ENCODE measurements at regions not wholly inside any gene's neighbourhood (a gene's known extent, or its start where the extent isn't known, plus 50 kb on each side); places are given as distances from the start of the nearest gene placed in this dataset.

- no peak overlapping the region for H3K9ac ChIP-seq (ENCODE audit: low read depth, low read length)
- H3K4me3 ChIP-seq (ENCODE audit: low read length): no peak overlapping the region
- no peaks in the 10 kb centered on the region for H3K36me3 ChIP-seq (ENCODE audit: insufficient read depth, low read length)
- no peaks in the 10 kb centered on the region for H3K9me3 ChIP-seq (replicated peaks; ENCODE audit: low read length)
- no peak overlapping the region for H3K4me2 ChIP-seq (ENCODE audit: low read length)
- H3K4me1 ChIP-seq (ENCODE audit: control insufficient read depth, insufficient read depth, low read length): peaks cover 3% of the 10 kb centered on the region
- H3K27me3 ChIP-seq (ENCODE audit: control insufficient read depth, insufficient read depth, low read length): no peaks in the 10 kb centered on the region
Observed at GRCh38 chr12:85644508-85644907, 191.7 kb downstream of the RASSF9 start.

GRCh38 chr12:85653731-85654455, 182.3 kb downstream of the RASSF9 start:
- Histone ChIP-seq H3K4me2 (ENCODE audit: low read length) (no peak overlapping the region), H3K4me3 (ENCODE audit: low read length) (no peak overlapping the region), H3K9ac (ENCODE audit: low read depth, low read length) (no peak overlapping the region), H3K4me1 (ENCODE audit: control insufficient read depth, insufficient read depth, low read length) (no peaks in the 10 kb centered on the region), H3K36me3 (ENCODE audit: insufficient read depth, low read length) (no peaks in the 10 kb centered on the region), H3K27me3 (ENCODE audit: control insufficient read depth, insufficient read depth, low read length) (no peaks in the 10 kb centered on the region), H3K9me3 (replicated peaks; ENCODE audit: low read length) (no peaks in the 10 kb centered on the region)

DNA sequence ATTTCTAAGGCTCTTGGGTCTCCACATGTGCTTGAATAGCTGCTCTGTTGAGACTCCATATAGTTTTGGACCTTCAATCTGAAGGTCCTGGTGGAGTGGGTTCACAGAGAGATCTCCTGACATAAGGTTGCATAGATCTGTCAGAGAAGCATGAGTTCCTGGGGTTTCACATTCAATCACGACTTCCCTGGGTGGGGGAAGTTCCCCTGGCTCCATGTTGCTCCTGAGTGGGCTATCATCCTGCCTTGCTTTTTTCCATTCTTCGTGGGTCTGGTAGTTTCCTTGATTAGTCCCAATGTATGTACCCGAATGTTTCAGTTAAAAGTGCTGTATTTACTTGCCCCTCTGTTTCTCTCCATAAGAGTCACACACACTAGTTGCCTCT, 181.8 kb downstream of the RASSF9 start:
- Histone ChIP-seq H3K4me3 (ENCODE audit: low read length) (no peak overlapping the region), H3K27me3 (ENCODE audit: control insufficient read depth, insufficient read depth, low read length) (no peaks in the 10 kb centered on the region), H3K36me3 (ENCODE audit: insufficient read depth, low read length) (no peaks in the 10 kb centered on the region), H3K9me3 (replicated peaks; ENCODE audit: low read length) (no peaks in the 10 kb centered on the region), H3K4me2 (ENCODE audit: low read length) (no peak overlapping the region), H3K4me1 (ENCODE audit: control insufficient read depth, insufficient read depth, low read length) (no peaks in the 10 kb centered on the region), H3K9ac (ENCODE audit: low read depth, low read length) (no peak overlapping the region)

DNA sequence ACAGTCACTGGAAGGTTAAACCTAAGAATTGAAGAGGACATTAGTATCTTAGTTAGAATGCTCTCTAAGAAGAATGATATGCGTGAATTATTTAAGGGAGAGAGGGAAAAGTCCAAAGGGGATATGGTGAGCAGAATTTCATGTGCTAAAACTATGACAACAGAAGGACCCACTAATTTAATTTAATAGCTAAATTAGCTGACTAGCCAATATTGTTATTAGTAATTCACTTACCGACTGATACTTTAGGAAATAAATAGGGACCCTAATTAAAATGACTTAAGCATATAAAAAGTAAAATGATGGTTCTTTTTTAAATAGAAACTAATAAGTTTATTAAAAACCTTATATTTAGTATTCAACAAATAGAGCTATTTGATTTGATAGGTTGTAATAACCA, 179.6 kb downstream of the RASSF9 start:
- no peak overlapping the region for H3K4me2 ChIP-seq (ENCODE audit: low read length)
- no peaks in the 10 kb centered on the region for H3K36me3 ChIP-seq (ENCODE audit: insufficient read depth, low read length)
- H3K4me3 ChIP-seq (ENCODE audit: low read length): no peak overlapping the region
- H3K27me3 ChIP-seq (ENCODE audit: control insufficient read depth, insufficient read depth, low read length): no peaks in the 10 kb centered on the region
- no peak overlapping the region for H3K9ac ChIP-seq (ENCODE audit: low read depth, low read length)
- no peaks in the 10 kb centered on the region for H3K9me3 ChIP-seq (replicated peaks; ENCODE audit: low read length)
- no peaks in the 10 kb centered on the region for H3K4me1 ChIP-seq (ENCODE audit: control insufficient read depth, insufficient read depth, low read length)

DNA sequence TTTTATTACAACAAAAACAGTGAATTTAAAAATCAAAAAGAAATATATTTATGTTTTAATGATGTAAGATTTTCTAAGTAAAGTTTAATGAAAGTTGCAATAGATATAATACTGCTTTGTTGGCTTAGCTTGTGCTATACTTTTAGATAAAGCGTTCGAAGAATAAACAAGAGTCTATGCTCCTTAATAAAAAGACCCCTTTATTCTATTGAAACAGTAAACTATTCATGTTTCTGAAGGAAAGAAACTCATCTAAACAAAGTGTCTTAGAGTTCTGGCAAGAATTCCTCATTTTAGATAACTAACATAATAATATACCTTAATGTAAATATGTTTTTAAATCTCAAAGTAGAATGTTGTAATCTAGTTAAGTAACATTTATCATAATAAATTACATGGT, 179.0 kb downstream of the RASSF9 start:
- Histone ChIP-seq H3K36me3 (ENCODE audit: insufficient read depth, low read length) (no peaks in the 10 kb centered on the region), H3K9me3 (replicated peaks; ENCODE audit: low read length) (no peaks in the 10 kb centered on the region), H3K4me2 (ENCODE audit: low read length) (no peak overlapping the region), H3K4me1 (ENCODE audit: control insufficient read depth, insufficient read depth, low read length) (no peaks in the 10 kb centered on the region), H3K9ac (ENCODE audit: low read depth, low read length) (no peak overlapping the region), H3K27me3 (ENCODE audit: control insufficient read depth, insufficient read depth, low read length) (no peaks in the 10 kb centered on the region), H3K4me3 (ENCODE audit: low read length) (no peak overlapping the region)

DNA sequence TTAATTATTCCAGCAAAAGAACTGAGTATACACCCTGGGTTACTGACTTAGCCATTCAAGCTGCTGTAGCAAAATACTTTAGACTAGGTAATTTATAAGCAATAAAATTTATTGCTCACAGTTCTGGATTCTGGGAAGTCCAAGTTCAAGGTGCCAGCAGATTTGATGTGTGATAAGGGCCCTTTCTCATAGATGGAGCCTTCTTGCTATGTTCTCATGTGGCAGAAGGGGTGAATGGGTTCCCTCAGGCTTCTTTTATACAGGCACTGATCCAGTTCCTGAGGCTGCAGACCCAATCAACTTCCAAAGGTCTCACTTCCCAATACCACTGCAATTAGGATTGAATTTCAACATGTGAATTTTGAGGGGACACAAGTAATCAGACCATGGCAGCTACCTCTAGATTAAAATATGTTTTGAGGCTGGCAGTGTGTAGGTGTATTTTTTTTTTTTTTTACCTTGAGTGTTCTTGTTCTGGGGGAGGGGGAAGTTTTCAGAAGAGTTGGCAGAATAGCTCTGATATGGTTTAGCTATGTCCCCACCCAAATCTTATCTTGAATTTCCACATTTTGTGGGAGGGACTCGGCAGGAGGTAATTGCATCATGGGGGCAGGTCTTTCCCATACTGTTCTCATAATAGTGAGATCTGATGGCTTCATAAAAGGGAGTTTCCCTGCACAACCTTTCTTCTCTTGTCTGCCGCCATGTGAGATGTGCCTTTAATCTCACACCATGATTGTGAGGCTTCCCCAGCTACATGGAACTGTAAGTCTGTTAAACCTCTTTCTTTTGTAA, 178.2 kb downstream of the RASSF9 start:
- H3K36me3 ChIP-seq (ENCODE audit: insufficient read depth, low read length): no peaks in the 10 kb centered on the region
- H3K9ac ChIP-seq (ENCODE audit: low read depth, low read length): no peak overlapping the region
- no peak overlapping the region for H3K4me3 ChIP-seq (ENCODE audit: low read length)
- no peaks in the 10 kb centered on the region for H3K27me3 ChIP-seq (ENCODE audit: control insufficient read depth, insufficient read depth, low read length)
- H3K4me1 ChIP-seq (ENCODE audit: control insufficient read depth, insufficient read depth, low read length): no peaks in the 10 kb centered on the region
- H3K4me2 ChIP-seq (ENCODE audit: low read length): no peak overlapping the region
- H3K9me3 ChIP-seq (replicated peaks; ENCODE audit: low read length): no peaks in the 10 kb centered on the region

DNA sequence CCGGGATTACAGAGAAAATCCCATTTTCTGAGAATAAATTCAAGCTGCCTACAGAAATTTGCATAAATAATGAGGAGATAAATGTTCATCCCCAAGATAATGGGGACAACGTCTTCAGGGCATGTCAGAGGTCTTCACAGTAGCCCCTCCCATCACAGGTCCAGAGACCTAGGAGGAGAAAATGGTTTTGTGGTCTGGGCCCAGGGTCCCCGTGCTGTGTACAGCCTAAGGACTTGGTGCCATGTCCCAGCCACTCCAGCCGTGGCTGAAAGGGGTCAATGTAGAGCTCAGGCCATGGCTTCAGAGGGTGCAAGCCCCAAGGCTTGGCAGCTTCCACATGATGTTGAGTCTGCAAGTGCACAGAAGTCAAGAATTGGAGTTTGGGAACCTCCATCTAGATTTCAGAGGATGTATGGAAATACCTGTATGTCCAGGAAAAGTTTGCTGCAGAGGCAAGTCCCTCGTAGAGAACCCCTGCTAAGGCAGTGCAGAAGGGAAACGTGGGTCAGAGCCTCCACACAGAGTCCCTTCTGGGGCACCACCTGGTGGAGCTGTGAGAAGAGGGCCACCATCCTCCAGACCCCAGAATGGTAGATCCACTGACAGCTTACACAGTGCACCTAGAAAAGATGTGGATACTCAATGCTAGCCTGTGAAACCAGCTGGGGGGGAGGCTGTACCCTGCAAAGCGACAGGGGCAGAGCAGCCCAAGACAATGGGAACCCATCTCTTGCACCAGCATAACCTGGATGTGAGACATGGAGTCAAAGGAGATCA, 176.3 kb downstream of the RASSF9 start:
- Histone ChIP-seq H3K27me3 (ENCODE audit: control insufficient read depth, insufficient read depth, low read length) (no peaks in the 10 kb centered on the region), H3K9me3 (replicated peaks; ENCODE audit: low read length) (no peaks in the 10 kb centered on the region), H3K4me1 (ENCODE audit: control insufficient read depth, insufficient read depth, low read length) (no peaks in the 10 kb centered on the region), H3K4me2 (ENCODE audit: low read length) (no peak overlapping the region), H3K4me3 (ENCODE audit: low read length) (no peak overlapping the region), H3K36me3 (ENCODE audit: insufficient read depth, low read length) (no peaks in the 10 kb centered on the region), H3K9ac (ENCODE audit: low read depth, low read length) (no peak overlapping the region)

- Histone ChIP-seq H3K36me3 (ENCODE audit: insufficient read depth, low read length) (no peaks in the 10 kb centered on the region), H3K4me3 (ENCODE audit: low read length) (no peak overlapping the region), H3K4me2 (ENCODE audit: low read length) (no peak overlapping the region), H3K4me1 (ENCODE audit: control insufficient read depth, insufficient read depth, low read length) (no peaks in the 10 kb centered on the region), H3K9ac (ENCODE audit: low read depth, low read length) (no peak overlapping the region), H3K9me3 (replicated peaks; ENCODE audit: low read length) (no peaks in the 10 kb centered on the region), H3K27me3 (ENCODE audit: control insufficient read depth, insufficient read depth, low read length) (no peaks in the 10 kb centered on the region)
Observed at GRCh38 chr12:85661461-85662206, 174.6 kb downstream of the RASSF9 start.

- H3K27me3 ChIP-seq (ENCODE audit: control insufficient read depth, insufficient read depth, low read length): no peaks in the 10 kb centered on the region
- no peaks in the 10 kb centered on the region for H3K9me3 ChIP-seq (replicated peaks; ENCODE audit: low read length)
- H3K9ac ChIP-seq (ENCODE audit: low read depth, low read length): no peak overlapping the region
- H3K4me2 ChIP-seq (ENCODE audit: low read length): no peak overlapping the region
- no peaks in the 10 kb centered on the region for H3K4me1 ChIP-seq (ENCODE audit: control insufficient read depth, insufficient read depth, low read length)
- H3K4me3 ChIP-seq (ENCODE audit: low read length): no peak overlapping the region
- no peaks in the 10 kb centered on the region for H3K36me3 ChIP-seq (ENCODE audit: insufficient read depth, low read length)
Observed at GRCh38 chr12:85662207-85662602, 174.0 kb downstream of the RASSF9 start.

DNA sequence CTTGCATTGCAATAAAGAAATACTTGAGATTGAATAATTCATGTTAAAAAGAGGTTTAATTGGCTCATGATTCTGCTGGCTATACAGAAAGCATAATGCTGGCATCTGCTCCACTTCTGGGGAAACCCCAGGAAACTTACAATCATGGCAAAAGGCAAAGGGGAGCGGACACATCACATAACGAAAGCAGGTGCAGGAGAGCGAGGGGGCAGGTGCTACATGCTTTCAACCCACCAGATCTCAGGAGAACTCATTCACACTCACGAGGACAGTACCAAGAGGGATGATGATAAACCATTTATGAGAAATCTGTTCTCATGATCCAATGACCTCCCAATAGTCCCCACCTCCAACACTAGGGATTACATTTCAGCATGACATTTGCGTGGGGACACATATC, 172.6 kb downstream of the RASSF9 start:
- no peaks in the 10 kb centered on the region for H3K4me1 ChIP-seq (ENCODE audit: control insufficient read depth, insufficient read depth, low read length)

DNA sequence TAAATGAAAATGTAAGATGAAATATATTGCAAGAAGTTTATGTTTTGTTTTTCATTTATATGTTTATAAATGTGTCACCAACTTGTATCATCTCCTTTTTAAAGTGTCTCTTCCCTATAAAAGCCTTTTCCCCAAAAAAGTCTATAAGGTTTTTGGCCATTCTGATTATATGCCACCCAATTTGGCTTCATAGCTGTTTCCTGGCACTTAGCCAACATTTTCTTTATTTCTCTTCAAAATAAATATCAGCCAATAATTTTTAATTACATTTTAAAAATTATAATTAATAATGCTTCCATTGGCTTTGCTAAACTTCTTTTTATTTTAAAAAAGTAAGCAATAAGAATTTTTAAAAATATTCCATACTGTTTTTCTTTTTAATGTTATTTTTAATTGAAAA, 171.8 kb downstream of the RASSF9 start:
- H3K27me3 ChIP-seq (ENCODE audit: control insufficient read depth, insufficient read depth, low read length): no peaks in the 10 kb centered on the region
- no peaks in the 10 kb centered on the region for H3K4me1 ChIP-seq (ENCODE audit: control insufficient read depth, insufficient read depth, low read length)
- H3K9ac ChIP-seq (ENCODE audit: low read depth, low read length): no peak overlapping the region
- no peaks in the 10 kb centered on the region for H3K9me3 ChIP-seq (replicated peaks; ENCODE audit: low read length)
- H3K36me3 ChIP-seq (ENCODE audit: insufficient read depth, low read length): no peaks in the 10 kb centered on the region
- H3K4me3 ChIP-seq (ENCODE audit: low read length): no peak overlapping the region
- no peak overlapping the region for H3K4me2 ChIP-seq (ENCODE audit: low read length)

More for the DNA sequence above, 172.6 kb downstream of the RASSF9 start:
- H3K9ac ChIP-seq (ENCODE audit: low read depth, low read length): no peak overlapping the region
- H3K9me3 ChIP-seq (replicated peaks; ENCODE audit: low read length): no peaks in the 10 kb centered on the region
- H3K4me3 ChIP-seq (ENCODE audit: low read length): no peak overlapping the region
- no peaks in the 10 kb centered on the region for H3K36me3 ChIP-seq (ENCODE audit: insufficient read depth, low read length)
- no peaks in the 10 kb centered on the region for H3K27me3 ChIP-seq (ENCODE audit: control insufficient read depth, insufficient read depth, low read length)
- no peak overlapping the region for H3K4me2 ChIP-seq (ENCODE audit: low read length)
